ENCODE measurements at regions not wholly inside any gene's neighbourhood (a gene's known extent, or its start where the extent isn't known, plus 50 kb on each side); places are given as distances from the start of the nearest gene placed in this dataset.

DNA sequence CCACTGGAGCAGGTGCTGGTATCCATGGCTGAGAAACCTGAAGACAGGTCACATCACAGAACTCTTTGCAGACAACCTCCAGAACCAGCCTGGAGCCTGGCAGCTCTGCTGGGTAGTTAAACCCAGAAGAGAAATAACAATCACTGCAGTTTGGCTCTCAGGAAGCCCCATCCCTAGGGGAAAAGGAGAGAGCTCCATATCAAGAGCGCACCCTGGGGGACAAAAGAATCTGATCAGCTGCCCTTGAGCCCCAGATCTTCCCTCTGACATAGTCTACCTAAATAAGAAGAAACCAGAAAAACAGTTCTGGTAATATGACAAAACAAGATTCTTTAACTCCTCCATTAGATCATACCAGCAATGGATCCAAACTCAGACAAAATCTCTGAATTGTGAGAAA, 823.2 kb upstream of the FRG1 start:
- Histone ChIP-seq H3K4me3 (ENCODE audit: low read depth in 2 of 2, low read length in 2 of 2) (no peak overlapping the region), H3K27ac (ENCODE audit: low read length) (no peak overlapping the region), H3K4me1 (ENCODE audit: control insufficient read depth, insufficient read depth, low read length) (no peaks in the 10 kb centered on the region), H3K36me3 (ENCODE audit: control insufficient read depth, insufficient read depth, low read length) (no peaks in the 10 kb centered on the region), H3K9me3 (ENCODE audit: control insufficient read depth, insufficient read depth, low read depth, low read length) (no peaks in the 10 kb centered on the region), H3K27me3 (ENCODE audit: control insufficient read depth, insufficient read depth, low read length) (no peaks in the 10 kb centered on the region)
- ChIA-PET POLR2A (no interaction called here), CTCF (no interaction called here)
- in situ Hi-C loops (cut with HindIII; ENCODE audit: low pct_unique_long_range_greater_than_20kb, low sequenced_read_pairs), result no loop called here
- no peak for TF ChIP-seq TCF7L2 (IDR thresholded peaks at IDR 0.05; ENCODE audit: low read depth, low read length)
- intact Hi-C loops (cut with micrococcal nuclease; ENCODE audit: unreplicated experiment), result no loop called here
- no peak for ATAC-seq
- no peak for DNase-seq (ENCODE audit: low read depth, low spot score)
- BruUV-seq (replicated peaks), result no TSS peak

DNA sequence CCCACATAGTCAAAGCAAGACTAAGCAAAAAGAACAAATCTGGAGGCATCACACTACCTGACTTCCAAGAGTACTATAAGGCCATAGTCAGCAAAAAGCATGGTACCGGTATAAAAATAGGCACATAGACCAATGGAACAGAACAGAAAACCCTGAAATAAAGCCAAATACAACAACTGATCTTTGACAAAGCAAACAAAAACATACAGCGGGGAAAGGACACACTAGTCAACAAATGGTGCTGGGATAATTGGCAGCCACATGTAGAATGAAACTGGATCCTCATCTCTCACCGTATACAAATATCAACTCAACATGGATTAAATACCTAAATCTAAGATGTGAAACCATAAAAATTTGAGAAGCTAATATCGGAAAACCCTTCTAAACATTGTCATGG, 819.3 kb upstream of the FRG1 start:
- TF ChIP-seq SIN3A (IDR thresholded peaks at IDR 0.05; ENCODE audit: borderline replicate concordance, insufficient read depth, low read depth, low read length), result no peak
- no peak for TF ChIP-seq POLR2AphosphoS5 (IDR thresholded peaks at IDR 0.05; ENCODE audit: low read depth, low read length)
- no peak for TF ChIP-seq TCF7L2 (IDR thresholded peaks at IDR 0.05; ENCODE audit: low read depth, low read length)
- TF ChIP-seq, protein P1, sequence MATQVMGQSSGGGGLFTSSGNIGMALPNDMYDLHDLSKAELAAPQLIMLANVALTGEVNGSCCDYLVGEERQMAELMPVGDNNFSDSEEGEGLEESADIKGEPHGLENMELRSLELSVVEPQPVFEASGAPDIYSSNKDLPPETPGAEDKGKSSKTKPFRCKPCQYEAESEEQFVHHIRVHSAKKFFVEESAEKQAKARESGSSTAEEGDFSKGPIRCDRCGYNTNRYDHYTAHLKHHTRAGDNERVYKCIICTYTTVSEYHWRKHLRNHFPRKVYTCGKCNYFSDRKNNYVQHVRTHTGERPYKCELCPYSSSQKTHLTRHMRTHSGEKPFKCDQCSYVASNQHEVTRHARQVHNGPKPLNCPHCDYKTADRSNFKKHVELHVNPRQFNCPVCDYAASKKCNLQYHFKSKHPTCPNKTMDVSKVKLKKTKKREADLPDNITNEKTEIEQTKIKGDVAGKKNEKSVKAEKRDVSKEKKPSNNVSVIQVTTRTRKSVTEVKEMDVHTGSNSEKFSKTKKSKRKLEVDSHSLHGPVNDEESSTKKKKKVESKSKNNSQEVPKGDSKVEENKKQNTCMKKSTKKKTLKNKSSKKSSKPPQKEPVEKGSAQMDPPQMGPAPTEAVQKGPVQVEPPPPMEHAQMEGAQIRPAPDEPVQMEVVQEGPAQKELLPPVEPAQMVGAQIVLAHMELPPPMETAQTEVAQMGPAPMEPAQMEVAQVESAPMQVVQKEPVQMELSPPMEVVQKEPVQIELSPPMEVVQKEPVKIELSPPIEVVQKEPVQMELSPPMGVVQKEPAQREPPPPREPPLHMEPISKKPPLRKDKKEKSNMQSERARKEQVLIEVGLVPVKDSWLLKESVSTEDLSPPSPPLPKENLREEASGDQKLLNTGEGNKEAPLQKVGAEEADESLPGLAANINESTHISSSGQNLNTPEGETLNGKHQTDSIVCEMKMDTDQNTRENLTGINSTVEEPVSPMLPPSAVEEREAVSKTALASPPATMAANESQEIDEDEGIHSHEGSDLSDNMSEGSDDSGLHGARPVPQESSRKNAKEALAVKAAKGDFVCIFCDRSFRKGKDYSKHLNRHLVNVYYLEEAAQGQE (IDR thresholded peaks at IDR 0.05; ENCODE audit: insufficient read depth in 1 of 2, low read depth in 2 of 2, low read length in 1 of 2), result no peak
- TF ChIP-seq, protein P2, sequence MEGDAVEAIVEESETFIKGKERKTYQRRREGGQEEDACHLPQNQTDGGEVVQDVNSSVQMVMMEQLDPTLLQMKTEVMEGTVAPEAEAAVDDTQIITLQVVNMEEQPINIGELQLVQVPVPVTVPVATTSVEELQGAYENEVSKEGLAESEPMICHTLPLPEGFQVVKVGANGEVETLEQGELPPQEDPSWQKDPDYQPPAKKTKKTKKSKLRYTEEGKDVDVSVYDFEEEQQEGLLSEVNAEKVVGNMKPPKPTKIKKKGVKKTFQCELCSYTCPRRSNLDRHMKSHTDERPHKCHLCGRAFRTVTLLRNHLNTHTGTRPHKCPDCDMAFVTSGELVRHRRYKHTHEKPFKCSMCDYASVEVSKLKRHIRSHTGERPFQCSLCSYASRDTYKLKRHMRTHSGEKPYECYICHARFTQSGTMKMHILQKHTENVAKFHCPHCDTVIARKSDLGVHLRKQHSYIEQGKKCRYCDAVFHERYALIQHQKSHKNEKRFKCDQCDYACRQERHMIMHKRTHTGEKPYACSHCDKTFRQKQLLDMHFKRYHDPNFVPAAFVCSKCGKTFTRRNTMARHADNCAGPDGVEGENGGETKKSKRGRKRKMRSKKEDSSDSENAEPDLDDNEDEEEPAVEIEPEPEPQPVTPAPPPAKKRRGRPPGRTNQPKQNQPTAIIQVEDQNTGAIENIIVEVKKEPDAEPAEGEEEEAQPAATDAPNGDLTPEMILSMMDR (IDR thresholded peaks at IDR 0.05), result no peak
- no peak for DNase-seq (ENCODE audit: low read depth, low spot score)
- intact Hi-C loops (cut with micrococcal nuclease; ENCODE audit: unreplicated experiment) (no loop called here), in situ Hi-C loops (cut with HindIII; ENCODE audit: low pct_unique_long_range_greater_than_20kb, low sequenced_read_pairs) (no loop called here)
- ATAC-seq, result no peak
- no peaks in the 10 kb centered on the region for H3K4me1 ChIP-seq (ENCODE audit: control insufficient read depth, insufficient read depth, low read length)
- H3K9me3 ChIP-seq (ENCODE audit: control insufficient read depth, insufficient read depth, low read depth, low read length), result no peaks in the 10 kb centered on the region
- H3K4me3 ChIP-seq (ENCODE audit: low read depth in 2 of 2, low read length in 2 of 2), result no peak overlapping the region
- CTCF ChIA-PET, result no interaction called here
- H3K36me3 ChIP-seq (ENCODE audit: control insufficient read depth, insufficient read depth, low read length), result no peaks in the 10 kb centered on the region
- BruUV-seq (replicated peaks), result no TSS peak
- H3K27me3 ChIP-seq (ENCODE audit: control insufficient read depth, insufficient read depth, low read length), result no peaks in the 10 kb centered on the region
- H3K27ac ChIP-seq (ENCODE audit: low read length), result no peak overlapping the region
- POLR2A ChIA-PET, result no interaction called here

DNA sequence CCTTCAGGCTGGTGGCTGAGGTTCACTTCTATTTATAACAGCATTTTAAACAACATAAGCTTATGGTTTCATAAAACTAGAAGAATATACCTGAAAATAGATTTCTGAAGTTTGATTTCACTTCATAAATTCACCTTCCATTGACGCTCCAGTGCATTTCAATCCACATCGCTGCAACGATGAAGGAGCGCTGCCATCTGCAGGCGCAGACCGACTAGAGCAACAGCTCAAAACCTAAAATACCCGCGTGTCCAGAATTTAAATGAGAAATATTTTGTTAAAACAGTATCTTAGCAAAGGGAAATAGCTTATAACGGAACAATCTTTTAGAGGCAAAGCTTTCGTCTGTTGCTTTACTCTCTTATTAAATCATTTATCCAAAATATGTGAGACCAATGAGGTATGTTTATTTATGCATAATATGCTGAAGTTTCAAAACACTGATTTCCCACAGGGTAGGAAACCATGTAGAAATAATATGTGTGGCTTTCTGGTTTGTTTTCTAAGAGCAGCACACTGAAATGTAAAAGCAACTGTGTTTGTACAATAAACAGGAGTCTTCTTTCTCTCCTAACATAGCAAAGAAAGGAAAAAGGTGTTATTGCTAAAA, 816.4 kb upstream of the FRG1 start:
- DNase-seq (ENCODE audit: low read depth, low spot score) (no peak), ATAC-seq (peak; percentile 69; the same call in 1 of the 2 replicates)
- CTCF ChIA-PET, result interaction anchor here (0.6 to 0.7 kb wide), 2 partner anchors 296 to 332 kb away, joined by 3 to 5 read pairs; no protein-coding TSS in a partner anchor
- intact Hi-C loops (cut with micrococcal nuclease; ENCODE audit: unreplicated experiment), result no loop called here
- POLR2A ChIA-PET, result no interaction called here
- no peaks in the 10 kb centered on the region for H3K9me3 ChIP-seq (ENCODE audit: control insufficient read depth, insufficient read depth, low read depth, low read length)
- no peaks in the 10 kb centered on the region for H3K27me3 ChIP-seq (ENCODE audit: control insufficient read depth, insufficient read depth, low read length)
- TF ChIP-seq, protein P2 (IDR thresholded peaks at IDR 0.05), result peak; percentile 76
- no peak for TF ChIP-seq SIN3A (IDR thresholded peaks at IDR 0.05; ENCODE audit: borderline replicate concordance, insufficient read depth, low read depth, low read length)
- TF ChIP-seq, protein P1 (IDR thresholded peaks at IDR 0.05; ENCODE audit: insufficient read depth in 1 of 2, low read depth in 2 of 2, low read length in 1 of 2), result no peak
- TF ChIP-seq POLR2AphosphoS5 (IDR thresholded peaks at IDR 0.05; ENCODE audit: low read depth, low read length), result no peak
- no peak for TF ChIP-seq TCF7L2 (IDR thresholded peaks at IDR 0.05; ENCODE audit: low read depth, low read length)
- no TSS peak for BruUV-seq (replicated peaks)
- no peaks in the 10 kb centered on the region for H3K4me1 ChIP-seq (ENCODE audit: control insufficient read depth, insufficient read depth, low read length)
- no peak overlapping the region for H3K27ac ChIP-seq (ENCODE audit: low read length)
- in situ Hi-C loops (cut with HindIII; ENCODE audit: low pct_unique_long_range_greater_than_20kb, low sequenced_read_pairs), result no loop called here
- H3K36me3 ChIP-seq (ENCODE audit: control insufficient read depth, insufficient read depth, low read length), result no peaks in the 10 kb centered on the region
- 0 out of 4 replicates have a peak overlapping the region, but pooled peaks of 1 of the 2 experiments have one; percentile 4 for H3K4me3 ChIP-seq (ENCODE audit: low read depth in 2 of 2, low read length in 2 of 2)
